ENCODE measurements at regions not wholly inside any gene's neighbourhood (a gene's known extent, or its start where the extent isn't known, plus 50 kb on each side); places are given as distances from the start of the nearest gene placed in this dataset.

DNA sequence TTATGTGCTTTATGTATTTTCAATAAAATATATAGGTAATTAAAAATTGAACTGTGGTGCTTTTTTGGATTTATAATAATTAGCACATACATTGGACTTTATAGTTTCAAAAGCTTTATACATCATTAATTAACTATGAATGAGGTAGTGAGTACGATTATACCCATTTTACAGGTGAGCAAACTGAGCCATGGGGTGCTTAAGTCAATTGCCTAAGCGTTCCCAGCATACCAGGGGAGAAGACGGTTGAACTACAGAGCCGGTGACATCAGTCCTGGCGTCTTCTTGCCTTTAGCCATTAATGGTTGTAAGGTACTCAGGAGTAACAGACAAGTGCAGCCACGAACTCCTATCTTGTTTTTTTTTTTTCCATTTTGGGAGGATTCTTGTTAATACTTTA, 172.8 kb downstream of the GATA3 start:
- TF ChIP-seq, protein P1, sequence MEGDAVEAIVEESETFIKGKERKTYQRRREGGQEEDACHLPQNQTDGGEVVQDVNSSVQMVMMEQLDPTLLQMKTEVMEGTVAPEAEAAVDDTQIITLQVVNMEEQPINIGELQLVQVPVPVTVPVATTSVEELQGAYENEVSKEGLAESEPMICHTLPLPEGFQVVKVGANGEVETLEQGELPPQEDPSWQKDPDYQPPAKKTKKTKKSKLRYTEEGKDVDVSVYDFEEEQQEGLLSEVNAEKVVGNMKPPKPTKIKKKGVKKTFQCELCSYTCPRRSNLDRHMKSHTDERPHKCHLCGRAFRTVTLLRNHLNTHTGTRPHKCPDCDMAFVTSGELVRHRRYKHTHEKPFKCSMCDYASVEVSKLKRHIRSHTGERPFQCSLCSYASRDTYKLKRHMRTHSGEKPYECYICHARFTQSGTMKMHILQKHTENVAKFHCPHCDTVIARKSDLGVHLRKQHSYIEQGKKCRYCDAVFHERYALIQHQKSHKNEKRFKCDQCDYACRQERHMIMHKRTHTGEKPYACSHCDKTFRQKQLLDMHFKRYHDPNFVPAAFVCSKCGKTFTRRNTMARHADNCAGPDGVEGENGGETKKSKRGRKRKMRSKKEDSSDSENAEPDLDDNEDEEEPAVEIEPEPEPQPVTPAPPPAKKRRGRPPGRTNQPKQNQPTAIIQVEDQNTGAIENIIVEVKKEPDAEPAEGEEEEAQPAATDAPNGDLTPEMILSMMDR (IDR thresholded peaks at IDR 0.05; ENCODE audit: borderline replicate concordance, insufficient read depth, low read depth, low read length): no peak
- H3K4me3 ChIP-seq (ENCODE audit: low read depth, low read length): no peak overlapping the region

DNA sequence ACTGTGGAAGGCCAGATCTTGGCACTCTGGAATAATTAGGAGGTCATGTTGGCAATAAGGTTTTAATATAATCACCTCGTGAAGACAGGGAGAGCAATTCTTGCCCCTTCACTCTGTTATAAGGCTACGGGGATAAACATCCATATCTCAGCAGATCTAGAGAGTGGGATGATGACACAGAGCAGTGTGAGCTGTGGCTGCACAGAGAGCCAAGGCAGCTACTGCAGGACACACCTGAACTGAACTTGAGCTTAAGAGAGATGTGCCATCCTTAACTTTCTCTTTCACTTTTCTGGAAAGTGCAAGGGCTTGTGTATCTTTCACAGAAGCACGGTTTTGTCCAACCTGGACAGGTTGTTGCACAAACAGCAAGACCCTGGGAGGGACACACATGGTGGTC, 174.7 kb downstream of the GATA3 start:
- H3K4me3 ChIP-seq (ENCODE audit: low read depth, low read length): no peak overlapping the region
- TF ChIP-seq, protein P1 (IDR thresholded peaks at IDR 0.05; ENCODE audit: borderline replicate concordance, insufficient read depth, low read depth, low read length): no peak

DNA sequence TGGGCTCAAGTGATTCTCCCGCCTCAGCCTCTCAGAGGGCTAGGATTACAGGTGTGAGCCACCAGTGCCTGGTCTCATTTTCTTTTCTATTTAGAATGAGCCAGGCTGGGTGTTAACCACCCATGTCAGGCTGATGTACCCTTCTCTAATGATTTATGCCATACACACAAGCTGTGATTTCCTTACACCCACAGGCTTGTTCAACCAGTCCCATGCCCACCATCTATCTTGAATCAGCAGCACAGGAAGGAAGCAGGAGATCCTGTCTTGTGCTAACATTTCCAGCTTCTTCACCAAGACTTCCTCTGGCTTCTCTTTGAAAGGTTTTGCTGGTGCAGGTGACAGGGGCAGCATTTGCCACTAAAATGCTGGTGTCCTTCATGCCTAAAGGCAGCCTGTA, 176.4 kb downstream of the GATA3 start:
- TF ChIP-seq, protein P1 (IDR thresholded peaks at IDR 0.05; ENCODE audit: borderline replicate concordance, insufficient read depth, low read depth, low read length): no peak
- H3K4me3 ChIP-seq (ENCODE audit: low read depth, low read length): no peak overlapping the region

DNA sequence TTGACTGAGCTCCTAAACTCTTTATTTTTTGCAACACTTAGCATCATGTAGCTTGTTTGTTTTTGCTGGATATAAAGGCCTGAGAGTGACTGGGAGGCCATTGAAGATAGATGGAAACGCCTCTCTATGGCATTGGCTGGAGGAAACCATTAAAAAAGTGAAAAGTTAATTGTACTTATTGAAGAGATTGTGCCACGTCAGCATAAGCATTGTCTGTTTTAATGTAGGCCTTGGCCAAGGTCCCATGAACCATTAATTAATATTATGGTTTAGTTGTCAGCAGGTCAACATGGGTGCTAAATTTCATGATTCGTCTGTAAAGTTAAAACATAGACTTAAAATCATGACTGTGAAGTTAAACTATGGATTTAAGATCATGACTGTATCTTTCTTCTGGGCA, 178.6 kb downstream of the GATA3 start:
- TF ChIP-seq, protein P1 (IDR thresholded peaks at IDR 0.05; ENCODE audit: borderline replicate concordance, insufficient read depth, low read depth, low read length): no peak
- no peak overlapping the region for H3K4me3 ChIP-seq (ENCODE audit: low read depth, low read length)

DNA sequence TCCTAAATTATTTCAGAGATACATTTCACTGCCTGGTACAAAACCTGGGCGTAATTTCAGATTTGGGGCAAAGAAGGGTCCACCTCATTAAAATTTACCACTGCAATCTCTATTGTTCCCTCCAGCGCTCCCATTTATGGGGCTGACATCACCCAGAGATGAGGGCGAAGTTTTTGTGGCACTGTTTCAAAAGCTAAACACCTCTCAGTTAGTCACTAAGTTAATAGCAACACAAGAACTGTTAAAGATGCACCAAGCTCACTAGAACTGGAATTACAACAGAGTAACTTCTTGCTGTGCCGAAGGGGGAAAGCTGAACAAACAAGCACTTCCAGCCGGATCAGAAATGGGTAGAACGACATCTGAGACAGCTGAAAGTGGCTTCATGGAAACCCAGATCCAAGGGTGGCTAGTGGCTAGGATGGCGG, 179.4 kb downstream of the GATA3 start:
- H3K4me3 ChIP-seq (ENCODE audit: low read depth, low read length): no peak overlapping the region
- TF ChIP-seq, protein P1 (IDR thresholded peaks at IDR 0.05; ENCODE audit: borderline replicate concordance, insufficient read depth, low read depth, low read length): no peak

DNA sequence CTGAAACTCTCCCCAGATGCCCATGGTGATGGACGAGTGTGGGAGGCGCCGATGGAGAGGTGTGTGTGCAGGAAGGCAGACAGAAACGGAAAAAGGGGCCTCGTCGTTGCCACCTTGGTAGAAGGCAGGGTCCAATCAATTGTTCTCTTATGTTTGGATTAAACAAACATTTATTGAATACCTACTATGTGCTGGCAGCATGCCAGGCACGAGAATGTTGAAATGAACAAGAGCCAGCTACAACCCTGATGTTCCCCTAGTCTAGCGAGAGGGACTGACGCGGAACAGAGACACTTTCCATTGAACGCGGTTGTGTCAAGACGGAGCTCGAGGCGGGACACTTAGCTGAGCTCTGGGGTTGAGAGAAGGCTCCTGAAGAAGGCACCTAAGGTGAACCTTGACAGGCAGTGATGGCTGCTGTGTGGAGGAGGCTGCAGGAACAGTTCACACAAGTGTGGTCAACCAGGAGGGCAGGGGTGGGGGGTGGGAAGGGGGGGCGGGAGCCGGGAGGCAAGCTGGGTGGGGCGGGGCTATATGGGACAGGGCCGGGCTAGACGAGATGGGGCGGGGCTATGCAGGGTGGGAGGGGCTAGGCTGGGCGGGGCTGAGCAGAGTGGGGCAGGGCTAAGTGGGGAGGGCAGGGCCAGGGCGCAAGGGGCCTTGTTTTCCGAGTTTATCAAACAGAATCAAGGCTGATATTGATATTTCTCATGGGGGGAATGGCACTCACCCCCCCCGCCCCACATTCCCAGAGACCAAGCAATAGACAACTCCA, 181.0 kb downstream of the GATA3 start:
- TF ChIP-seq, protein P1 (IDR thresholded peaks at IDR 0.05; ENCODE audit: borderline replicate concordance, insufficient read depth, low read depth, low read length): no peak
- no peak overlapping the region for H3K4me3 ChIP-seq (ENCODE audit: low read depth, low read length)

DNA sequence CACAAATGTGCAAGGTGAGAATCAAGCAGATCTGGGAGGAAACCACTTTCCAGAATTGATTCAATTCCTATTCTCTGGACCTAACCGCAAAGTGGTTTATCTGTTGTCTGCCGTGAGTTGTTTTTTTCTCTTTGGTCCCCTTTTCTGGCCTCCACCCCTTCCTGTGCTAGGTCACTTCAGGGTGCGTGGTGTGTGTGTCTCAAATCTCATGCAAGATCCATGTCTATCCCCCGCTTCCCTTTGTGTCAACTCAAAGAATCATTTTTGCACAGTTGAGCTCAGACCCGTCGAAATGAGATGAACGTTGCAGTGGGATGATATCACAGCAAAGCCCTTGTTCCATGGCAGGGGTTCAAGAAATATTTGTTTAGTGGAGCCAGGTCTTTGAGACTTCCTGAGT, 184.5 kb downstream of the GATA3 start:
- no peak overlapping the region for H3K4me3 ChIP-seq (ENCODE audit: low read depth, low read length)
- TF ChIP-seq, protein P1 (IDR thresholded peaks at IDR 0.05; ENCODE audit: borderline replicate concordance, insufficient read depth, low read depth, low read length): no peak

Measured in GM12875 (cell line).